ENCODE measurements at regions not wholly inside any gene's neighbourhood (a gene's known extent, or its start where the extent isn't known, plus 50 kb on each side); places are given as distances from the start of the nearest gene placed in this dataset.

DNA sequence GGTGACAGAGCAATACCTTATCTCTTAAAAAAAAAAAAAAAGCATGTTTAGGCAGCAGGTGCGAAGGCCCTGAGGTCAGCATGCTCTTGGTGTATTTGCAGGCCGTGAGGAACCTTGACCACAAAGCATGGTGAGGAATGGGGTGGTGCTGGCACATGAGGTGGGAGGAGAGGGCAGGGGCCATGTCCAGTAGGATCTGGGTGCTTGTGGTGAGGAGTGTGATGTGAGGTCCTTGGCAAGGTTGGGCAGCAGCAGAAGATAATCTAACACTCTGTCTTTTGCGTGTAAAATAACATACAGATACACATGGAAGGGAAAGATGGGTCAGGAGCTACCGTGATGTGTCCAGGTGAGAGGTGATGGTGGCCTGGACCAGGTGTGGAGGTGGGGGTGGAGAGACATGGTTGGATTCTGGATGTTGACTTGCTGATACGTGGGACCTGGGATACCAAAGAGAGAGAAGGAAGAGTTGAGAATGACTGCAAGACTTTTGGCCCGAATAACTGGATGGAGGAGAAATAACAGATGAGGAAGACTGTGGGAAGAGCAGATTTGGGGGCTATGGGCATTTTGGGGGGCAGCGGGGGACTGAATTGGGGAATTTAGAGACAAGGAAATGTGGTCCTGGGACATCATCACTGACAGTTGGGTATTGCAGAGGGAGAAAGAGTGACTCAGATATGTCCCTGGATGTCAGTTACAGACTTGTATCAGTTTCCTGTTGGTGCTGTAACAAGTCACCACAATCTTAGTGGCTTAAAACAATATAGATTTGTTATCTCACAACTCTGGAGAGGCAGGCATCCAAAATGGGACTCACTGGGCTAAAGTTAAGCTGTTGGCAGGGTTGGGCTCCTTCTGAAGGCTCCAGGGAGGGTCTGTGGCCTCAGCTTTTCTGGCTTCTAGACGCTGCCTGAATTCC, 274.9 kb downstream of the HAPSTR1 start:
- Histone ChIP-seq H3K4me3 (ENCODE audit: insufficient read depth, low read length, poor library complexity, severe bottlenecking) (no peak overlapping the region), H3K9me2 (replicated peaks; ENCODE audit: insufficient read depth, low read length) (no peaks in the 10 kb centered on the region), H3K79me2 (ENCODE audit: insufficient read depth, low read length) (no peaks in the 10 kb centered on the region), H3K27ac (ENCODE audit: low read depth, low read length) (no peak overlapping the region), H3K36me3 (ENCODE audit: low read length) (no peaks in the 10 kb centered on the region), H3F3A (ENCODE audit: insufficient read depth) (no peaks in the 10 kb centered on the region), H3K4me2 (ENCODE audit: low read depth, low read length, poor library complexity, severe bottlenecking) (no peak overlapping the region), H3K27me3 (ENCODE audit: low read length) (no peaks in the 10 kb centered on the region), H3K9ac (ENCODE audit: low read length) (no peak overlapping the region), H4K20me1 (ENCODE audit: low read depth, low read length) (no peaks in the 10 kb centered on the region), H2AFZ (ENCODE audit: low read depth, low read length, severe bottlenecking) (no peak overlapping the region), H3K9me3 (ENCODE audit: insufficient read depth, low read length) (no peaks in the 10 kb centered on the region)
- TF ChIP-seq EZH2phosphoT487 (conservative IDR thresholded peaks at IDR 0.05; ENCODE audit: low read length), result no peak
- TF ChIP-seq, protein P1, sequence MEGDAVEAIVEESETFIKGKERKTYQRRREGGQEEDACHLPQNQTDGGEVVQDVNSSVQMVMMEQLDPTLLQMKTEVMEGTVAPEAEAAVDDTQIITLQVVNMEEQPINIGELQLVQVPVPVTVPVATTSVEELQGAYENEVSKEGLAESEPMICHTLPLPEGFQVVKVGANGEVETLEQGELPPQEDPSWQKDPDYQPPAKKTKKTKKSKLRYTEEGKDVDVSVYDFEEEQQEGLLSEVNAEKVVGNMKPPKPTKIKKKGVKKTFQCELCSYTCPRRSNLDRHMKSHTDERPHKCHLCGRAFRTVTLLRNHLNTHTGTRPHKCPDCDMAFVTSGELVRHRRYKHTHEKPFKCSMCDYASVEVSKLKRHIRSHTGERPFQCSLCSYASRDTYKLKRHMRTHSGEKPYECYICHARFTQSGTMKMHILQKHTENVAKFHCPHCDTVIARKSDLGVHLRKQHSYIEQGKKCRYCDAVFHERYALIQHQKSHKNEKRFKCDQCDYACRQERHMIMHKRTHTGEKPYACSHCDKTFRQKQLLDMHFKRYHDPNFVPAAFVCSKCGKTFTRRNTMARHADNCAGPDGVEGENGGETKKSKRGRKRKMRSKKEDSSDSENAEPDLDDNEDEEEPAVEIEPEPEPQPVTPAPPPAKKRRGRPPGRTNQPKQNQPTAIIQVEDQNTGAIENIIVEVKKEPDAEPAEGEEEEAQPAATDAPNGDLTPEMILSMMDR (IDR thresholded peaks at IDR 0.05; ENCODE audit: insufficient read depth, low read length, poor library complexity, severe bottlenecking), result no peak

DNA sequence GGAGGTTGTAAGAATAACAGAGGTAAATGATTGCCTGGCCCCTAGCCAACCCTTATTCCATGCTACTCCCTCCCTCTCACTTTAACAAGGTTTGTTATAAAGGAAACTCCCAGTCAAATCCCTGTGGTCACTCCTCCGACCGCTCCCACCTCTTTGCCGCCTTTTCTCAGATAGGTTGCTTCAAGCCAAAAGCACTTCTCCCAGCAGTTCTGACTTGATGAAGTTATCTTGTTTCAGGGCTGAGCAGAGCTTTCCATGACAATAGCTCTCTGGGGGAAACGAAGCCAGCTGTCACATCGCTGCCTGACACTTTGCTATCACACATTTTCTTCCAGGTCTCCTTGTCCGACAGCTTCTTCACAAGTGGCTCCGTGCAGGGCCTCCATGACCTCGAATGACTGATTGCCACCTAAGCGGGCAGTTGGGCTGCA, 278.6 kb downstream of the HAPSTR1 start:
- H3K9ac ChIP-seq (ENCODE audit: low read length), result no peak overlapping the region
- H3F3A ChIP-seq (ENCODE audit: insufficient read depth), result no peaks in the 10 kb centered on the region
- H3K9me2 ChIP-seq (replicated peaks; ENCODE audit: insufficient read depth, low read length), result no peaks in the 10 kb centered on the region
- H3K27ac ChIP-seq (ENCODE audit: low read depth, low read length), result no peak overlapping the region
- no peaks in the 10 kb centered on the region for H3K9me3 ChIP-seq (ENCODE audit: insufficient read depth, low read length)
- no peak overlapping the region for H3K4me3 ChIP-seq (ENCODE audit: insufficient read depth, low read length, poor library complexity, severe bottlenecking)
- H2AFZ ChIP-seq (ENCODE audit: low read depth, low read length, severe bottlenecking), result no peak overlapping the region
- H3K36me3 ChIP-seq (ENCODE audit: low read length), result no peaks in the 10 kb centered on the region
- H3K27me3 ChIP-seq (ENCODE audit: low read length), result no peaks in the 10 kb centered on the region
- H3K79me2 ChIP-seq (ENCODE audit: insufficient read depth, low read length), result no peaks in the 10 kb centered on the region
- no peak overlapping the region for H3K4me2 ChIP-seq (ENCODE audit: low read depth, low read length, poor library complexity, severe bottlenecking)
- H4K20me1 ChIP-seq (ENCODE audit: low read depth, low read length), result no peaks in the 10 kb centered on the region
- TF ChIP-seq, protein P1 (IDR thresholded peaks at IDR 0.05; ENCODE audit: insufficient read depth, low read length, poor library complexity, severe bottlenecking), result no peak
- no peak for TF ChIP-seq EZH2phosphoT487 (conservative IDR thresholded peaks at IDR 0.05; ENCODE audit: low read length)

DNA sequence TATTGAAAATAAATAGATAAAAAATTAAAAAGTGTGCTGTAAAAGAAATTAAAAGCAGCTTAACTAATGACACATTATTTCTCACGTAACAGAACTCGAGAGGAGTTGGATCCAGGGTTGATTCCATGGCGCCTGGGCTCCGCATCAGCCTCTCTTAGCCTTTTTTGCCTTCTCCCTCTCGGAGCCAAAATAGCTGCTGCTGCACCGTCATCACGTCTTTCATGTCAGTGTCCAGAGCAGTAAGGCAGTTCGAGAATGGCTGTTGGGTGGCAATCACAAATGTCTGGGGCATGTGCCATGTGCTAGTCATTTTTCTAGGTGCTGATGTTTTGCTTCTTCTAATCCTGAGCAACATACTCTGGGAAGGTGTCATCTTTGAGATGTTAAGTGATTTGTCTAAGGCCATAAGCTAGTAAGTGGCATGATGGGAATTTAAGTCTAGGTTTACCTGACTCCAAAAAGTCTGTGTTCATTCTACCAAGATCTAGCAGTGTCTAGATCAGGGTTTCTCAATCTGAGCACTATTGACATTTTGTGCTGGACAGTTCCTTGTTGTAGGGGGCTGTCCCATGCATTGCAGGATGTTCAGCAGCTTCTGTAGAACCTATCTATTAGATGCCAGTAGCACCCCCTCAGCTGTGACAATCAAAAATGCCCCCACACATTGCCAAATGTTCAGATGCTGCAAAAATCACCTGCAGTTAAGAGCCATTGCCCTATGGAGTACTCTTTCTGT, 280.4 kb downstream of the HAPSTR1 start:
- H3F3A ChIP-seq (ENCODE audit: insufficient read depth), result no peaks in the 10 kb centered on the region

More for the DNA sequence above, 280.4 kb downstream of the HAPSTR1 start:
- TF ChIP-seq, protein P1 (IDR thresholded peaks at IDR 0.05; ENCODE audit: insufficient read depth, low read length, poor library complexity, severe bottlenecking), result no peak
- TF ChIP-seq EZH2phosphoT487 (conservative IDR thresholded peaks at IDR 0.05; ENCODE audit: low read length), result no peak
- Histone ChIP-seq H3K4me3 (ENCODE audit: insufficient read depth, low read length, poor library complexity, severe bottlenecking) (no peak overlapping the region), H3K9me2 (replicated peaks; ENCODE audit: insufficient read depth, low read length) (no peaks in the 10 kb centered on the region), H3K27me3 (ENCODE audit: low read length) (no peaks in the 10 kb centered on the region), H3K79me2 (ENCODE audit: insufficient read depth, low read length) (no peaks in the 10 kb centered on the region), H3K27ac (ENCODE audit: low read depth, low read length) (no peak overlapping the region), H3K4me2 (ENCODE audit: low read depth, low read length, poor library complexity, severe bottlenecking) (no peak overlapping the region), H3K9me3 (ENCODE audit: insufficient read depth, low read length) (no peaks in the 10 kb centered on the region), H4K20me1 (ENCODE audit: low read depth, low read length) (no peaks in the 10 kb centered on the region), H3K36me3 (ENCODE audit: low read length) (no peaks in the 10 kb centered on the region), H3K9ac (ENCODE audit: low read length) (no peak overlapping the region), H2AFZ (ENCODE audit: low read depth, low read length, severe bottlenecking) (no peak overlapping the region)
